Stimulated activated CD8-positive, alpha-beta memory T cell treated with anti-CD3 and anti-CD28 coated beads, Interleukin-15, amount 100 ng/mL, for 1 hour (primary cell): ENCODE measurements at regions not wholly inside any gene's neighbourhood (a gene's known extent, or its start where the extent isn't known, plus 50 kb on each side); places are given as distances from the start of the nearest gene placed in this dataset.
"Not testable (repeated sequence)": the region's sequence is repeated elsewhere in the genome, so short reads cannot be mapped to it uniquely, and the experiment has no call there.

Source experiments
- DNase-seq: peaks from one replicate; pipeline ENCODE4 v3.0.0-alpha.2; 2020; ENCODE audit warnings: low read depth

DNA sequence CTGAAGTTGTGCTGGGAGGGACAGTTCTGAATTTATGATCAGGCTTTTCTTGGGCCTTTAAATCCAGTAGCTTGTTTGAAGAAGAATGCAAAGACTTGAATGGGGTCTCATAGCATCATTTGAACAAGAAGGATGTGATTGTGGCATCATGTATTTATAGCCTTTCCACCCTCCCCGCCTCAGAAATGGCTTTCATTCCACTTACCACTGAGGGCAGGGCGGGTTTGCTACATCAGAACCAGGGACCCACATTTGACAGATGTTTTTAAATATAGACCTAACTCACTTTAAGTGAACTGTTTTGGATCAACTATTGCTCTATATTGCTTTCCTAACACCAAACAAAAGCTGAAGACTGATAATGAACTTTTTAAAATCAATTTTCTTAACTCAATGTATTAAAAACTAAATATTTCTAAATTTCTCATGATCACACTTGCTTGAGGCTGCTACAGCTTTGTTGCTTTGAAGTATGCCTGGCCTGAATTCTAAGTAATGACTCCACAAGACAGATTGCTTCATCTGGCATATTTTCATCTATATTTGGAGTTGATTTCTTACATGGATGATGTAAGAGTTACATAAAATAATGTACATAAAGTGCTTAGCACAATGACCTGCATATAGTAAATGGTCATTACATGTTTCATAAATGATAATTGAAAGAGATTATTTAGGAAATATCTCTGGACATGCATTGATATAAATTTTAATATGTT is 1552.9 kb upstream of the SLC39A10 start:
- DNase-seq: no peak

DNA sequence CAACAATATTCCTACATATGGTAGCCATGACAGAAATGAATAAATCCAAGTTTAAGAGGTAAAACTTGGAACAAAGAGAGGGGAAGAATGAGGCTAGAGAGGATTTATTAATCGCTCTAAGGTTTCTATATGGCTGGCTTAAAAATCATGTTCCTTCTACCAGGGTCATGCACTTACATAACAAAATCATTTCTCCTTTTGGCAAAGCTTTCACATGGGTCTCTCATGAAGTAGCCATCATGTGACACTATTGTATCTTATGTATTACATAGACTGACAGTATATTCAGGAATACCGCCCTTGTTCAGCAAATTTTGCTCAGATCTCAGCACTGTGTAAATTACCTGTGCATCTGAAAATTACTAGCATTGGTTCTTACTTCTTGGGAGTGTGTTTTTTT is 1554.5 kb upstream of the SLC39A10 start:
- DNase-seq: no peak

DNA sequence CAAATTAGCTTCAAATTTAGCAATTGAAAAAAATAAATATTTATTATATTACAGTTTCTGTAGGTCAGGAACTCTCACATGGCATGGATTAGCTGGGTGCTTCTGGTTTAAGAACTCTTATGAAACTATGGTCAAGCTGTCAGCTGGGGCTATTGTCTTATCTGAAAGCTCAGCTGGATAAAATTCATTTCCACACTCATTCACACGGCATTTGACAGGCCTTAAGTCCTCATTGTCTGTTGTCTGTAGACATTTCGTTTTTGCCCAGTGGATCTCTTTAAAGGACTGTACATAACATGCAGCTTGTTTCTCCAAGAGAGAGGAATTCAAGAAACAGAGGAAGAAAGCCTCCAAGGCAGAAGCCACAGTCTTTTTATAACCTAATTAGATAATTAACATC is 1556.8 kb upstream of the SLC39A10 start:
- no peak for DNase-seq

DNA sequence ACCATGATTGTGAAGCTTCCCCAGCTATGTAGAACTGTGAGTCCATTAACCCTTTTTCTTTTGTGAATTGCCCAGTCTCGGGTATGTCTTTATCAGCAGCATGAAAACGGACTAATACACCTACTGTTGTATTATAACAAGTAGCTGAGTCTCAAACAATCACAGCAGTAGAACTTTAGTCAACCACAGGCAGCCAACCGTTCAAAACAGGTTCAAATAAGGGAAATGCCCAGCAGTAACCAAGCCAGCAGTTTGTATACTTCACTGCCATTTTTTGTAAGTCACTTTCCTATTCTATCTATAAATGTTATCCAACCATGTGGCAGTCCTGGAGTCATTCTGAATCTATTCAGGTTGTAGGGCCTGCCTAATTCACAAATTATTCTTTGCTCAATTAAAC is 1560.6 kb upstream of the SLC39A10 start:
- DNase-seq: no peak

DNA sequence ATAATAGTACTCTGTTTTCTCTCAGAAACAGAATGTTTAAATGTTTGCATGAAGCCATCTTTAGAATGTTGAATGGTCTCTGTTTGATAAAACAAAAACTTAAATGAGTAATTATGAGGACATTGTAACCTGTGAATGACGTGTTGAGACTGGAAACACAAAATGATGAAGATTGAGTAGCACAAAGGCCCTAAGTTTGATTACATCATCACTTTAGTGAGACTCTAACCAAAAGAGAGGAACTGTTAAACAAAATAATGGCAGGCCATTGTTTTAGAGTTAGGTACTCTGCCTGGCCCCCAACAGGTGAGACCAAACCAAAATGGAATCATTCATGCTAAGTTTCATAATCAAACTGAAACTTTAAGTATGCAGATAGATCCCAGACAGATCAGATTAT is 1561.7 kb upstream of the SLC39A10 start:
- no peak for DNase-seq

DNA sequence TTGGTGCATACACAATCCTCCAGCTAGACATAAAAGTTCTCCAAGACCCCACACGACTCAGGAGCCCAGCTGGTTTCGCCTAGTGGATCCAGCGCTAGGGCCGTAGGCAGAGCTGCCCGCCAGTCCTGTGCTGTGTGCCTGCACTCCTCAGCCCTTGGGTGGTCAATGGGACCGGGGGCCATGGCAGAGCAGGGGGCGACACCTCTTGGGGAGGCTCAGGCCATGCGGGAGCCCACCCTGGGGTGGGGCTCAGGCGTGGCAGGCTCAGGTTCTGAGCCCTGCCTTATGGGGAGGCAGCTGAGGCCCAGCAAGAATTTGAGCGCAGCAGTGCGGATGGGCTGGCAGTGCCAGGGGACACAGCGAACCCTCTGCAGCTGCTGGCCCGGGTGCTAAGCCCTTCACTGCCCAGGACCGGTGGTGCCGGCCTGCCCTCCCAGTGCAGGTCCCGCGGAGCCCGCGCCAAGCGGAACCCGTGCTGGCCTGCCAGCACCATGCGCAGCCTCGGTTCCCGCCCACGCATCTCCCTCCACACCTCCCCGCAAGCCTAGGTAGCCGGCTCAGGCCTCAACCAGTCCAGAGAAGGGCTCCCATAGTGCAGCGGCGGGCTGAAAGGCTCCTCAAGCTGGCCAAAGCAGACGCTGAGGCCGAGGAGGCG is 1566.6 kb upstream of the SLC39A10 start:
- DNase-seq: no peak

DNA sequence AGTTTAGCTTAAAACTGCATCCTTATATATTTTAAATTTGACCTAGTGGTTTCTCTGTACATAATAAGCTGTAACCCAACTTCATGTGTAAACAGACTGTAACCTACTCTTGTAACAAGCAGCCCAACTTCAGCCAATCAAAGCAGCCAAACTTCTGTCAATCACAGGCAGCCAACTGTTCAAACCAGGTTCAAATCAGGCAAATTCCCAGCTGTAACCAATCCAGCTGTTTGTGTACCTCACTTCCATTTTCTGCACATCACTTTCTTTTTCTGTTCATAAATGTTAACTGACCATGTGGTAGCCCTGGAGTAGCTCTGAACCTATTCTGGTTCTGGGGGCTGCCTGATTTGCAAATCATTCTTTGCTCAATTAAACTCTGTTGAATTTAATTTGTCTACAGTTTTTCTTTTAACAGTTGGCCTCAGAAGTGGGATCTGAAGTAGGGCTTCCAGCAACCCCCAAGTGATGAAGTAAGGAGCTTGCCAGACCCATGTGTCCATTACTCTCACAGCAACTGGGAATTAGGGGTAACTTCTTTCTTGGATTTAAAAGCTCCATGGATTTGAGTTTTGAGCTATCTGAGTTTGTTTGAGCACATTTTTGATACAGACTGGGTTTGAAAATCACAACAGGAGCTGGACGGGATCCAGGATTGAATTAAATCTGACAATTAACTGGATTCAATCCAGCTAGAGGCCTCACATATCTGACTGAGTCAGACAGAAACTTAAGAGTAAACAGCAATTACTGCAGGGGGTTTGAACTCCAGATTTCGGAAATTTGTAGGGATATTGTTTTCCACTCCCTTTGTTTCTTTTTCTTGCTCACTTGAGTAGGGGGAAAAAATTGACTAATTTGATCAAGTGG is 1569.7 kb upstream of the SLC39A10 start:
- no peak for DNase-seq

DNA sequence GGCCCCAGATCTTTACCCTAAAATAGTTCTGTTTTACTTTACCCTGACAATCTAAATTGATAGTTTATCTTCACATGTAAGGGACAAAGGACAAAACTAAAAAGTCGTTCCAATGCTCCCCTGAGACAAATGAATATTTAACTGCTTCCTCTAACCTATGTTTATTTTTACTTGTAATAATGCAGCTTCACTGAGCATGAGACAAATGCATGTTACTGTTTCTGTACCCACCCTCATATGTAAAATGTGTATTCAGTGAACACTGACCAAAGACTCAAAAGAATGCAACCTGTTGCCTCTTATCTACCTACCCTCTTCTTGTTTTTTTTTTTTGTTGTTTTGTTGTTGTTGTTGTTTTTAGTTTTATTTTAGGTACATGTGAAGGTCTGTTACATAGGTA is 1570.9 kb upstream of the SLC39A10 start:
- DNase-seq: no peak

DNA sequence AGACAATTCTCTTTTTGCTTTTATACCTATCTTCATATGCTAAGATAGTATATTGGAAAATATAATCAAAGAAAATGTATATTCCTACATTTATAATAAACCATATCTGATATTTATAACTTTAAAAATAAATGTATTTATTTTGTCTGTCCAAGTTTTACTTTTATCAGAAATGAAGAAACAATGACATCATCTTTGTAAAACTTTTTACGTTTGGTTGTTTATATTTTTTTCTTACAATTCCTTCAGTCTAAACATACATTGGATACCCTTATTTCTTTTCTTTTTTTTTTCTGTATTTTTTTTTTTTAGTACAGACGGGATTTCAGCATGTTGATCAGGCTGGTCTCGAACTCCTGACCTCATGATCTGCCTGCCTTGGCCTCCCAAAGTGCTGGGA is 1577.0 kb upstream of the SLC39A10 start:
- DNase-seq: no peak

DNA sequence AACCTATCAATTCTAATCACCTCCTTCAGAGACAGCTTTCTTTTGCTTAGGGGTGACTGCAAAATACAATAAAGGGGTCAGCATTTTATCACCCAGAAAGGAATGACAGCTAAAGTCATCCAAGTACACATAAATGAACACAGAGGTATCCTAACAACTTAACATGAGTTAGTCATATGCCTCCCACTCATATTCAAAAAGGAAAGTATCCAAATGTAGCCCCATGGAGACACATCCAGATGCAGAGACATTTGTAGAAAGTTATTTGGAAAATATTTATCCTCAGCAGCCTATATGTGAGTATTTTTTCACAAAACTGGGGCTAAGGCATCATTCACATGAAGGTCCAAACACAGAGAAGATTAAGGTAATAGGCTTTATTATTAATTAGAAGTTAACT is 1579.7 kb upstream of the SLC39A10 start:
- DNase-seq: no peak

DNA sequence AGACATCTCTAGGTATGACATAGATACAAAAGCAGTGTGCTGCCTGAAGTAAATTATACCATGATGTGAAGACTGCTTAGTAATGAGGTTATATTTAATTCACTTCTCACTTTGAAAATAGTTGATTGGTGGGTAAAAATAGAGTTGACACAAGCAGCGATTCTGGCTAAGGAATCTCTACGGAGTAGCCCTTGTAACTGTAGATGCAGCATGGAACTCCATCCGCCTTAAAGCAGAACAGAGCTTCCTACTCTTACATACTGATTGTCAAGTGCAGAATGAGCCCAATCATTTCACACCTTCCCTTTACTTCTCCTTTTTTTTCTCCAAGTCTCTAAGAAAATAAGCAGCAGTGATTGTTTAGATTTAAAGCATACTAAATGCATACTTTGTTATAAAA is 1594.6 kb upstream of the SLC39A10 start:
- DNase-seq: no peak

DNA sequence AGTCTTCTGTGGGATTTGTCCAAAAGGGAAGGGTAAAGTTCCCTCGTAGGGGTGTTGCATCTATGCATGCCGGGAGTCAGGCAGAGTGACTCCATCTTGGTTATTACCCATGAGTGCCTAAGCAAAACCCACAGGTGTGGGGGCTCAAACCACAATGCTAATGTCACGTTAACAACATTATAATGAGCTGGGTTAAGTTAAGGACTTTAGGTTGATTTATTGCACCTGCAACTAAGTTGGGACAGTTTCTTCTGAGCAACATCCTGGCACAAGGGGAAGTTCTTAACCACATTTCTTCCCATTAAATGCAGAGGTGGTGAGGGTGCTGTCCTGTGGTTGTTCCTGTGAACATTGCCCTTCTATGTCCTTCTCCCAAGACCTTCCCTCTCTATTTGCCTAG is 1596.8 kb upstream of the SLC39A10 start:
- DNase-seq: no peak

DNA sequence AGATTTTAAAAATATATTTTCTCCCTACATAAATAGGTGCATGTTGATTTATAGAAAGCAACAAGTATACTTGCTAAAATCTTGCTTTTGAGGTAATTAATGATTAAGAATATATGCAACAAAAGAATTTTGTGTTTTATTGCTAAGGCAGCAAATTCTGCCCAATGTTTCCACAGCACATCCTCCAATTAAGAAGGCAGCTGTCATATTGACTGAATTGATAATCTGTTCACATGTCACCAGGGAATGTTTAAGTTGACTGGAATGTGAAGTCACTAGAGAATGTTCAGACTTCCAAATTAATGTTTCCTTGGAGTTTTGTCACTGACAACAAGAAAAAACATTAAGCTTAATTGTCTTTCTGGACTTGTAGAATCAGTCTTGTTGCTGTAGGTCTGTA is 1602.7 kb upstream of the SLC39A10 start:
- no peak for DNase-seq

DNA sequence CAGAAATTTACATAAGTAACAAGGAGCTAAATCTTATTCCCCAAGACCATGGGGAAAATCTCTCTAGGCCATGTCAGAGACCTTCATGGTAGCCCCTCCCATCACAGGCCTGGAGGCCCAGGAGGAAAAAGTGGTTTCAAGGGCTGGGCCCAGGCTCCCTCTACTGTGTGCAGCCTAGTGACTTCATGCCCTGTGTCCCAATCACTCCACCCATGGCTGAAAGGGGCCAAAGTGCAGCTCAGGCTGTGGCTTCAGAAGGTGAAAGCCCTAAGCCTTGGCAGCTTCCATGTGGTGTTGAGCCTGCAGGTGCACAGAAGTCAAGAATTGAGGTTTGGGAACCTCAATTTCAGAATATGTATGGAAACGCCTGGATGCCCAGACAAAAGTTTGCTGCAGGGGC is 1612.7 kb upstream of the SLC39A10 start:
- DNase-seq: no peak

DNA sequence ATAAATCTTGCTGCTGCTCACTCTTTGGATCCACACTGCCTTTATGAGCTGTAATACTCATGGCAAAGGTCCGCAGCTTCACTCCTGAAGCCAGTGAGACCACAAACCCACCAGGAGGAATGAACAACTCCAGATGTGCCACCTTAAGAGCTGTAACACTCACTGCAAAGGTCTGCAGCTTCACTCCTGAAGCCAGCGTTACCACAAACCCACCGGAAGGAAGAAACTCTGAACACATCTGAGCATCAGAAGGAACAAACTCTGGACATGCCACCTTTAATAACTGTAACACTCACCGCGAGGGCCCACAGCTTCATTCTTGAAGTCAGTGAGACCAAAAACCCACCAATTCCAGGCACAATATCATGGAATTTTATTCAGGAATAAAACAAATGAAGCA is 1635.9 kb upstream of the SLC39A10 start:
- not testable (repeated sequence) for DNase-seq

DNA sequence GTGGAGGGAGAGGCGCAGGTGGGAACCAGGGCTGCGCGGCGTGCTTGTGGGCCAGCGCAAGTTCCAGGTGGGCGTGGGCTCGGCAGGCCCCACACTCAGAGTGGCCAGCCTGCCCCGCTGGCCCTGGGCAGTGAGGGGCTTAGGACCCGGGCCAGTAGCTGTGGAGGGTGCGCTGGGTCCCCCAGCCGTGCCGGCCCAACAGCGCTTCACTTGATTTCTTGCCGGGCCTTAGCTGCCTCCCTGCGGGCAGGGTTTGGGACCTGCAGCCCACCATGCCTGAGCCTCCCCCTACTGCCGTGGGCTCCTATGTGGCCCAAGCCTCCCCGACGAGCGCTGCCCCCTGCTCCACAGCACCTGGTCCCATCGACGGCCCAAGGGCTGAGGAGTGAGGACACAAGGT is 1636.9 kb upstream of the SLC39A10 start:
- DNase-seq: no peak

DNA sequence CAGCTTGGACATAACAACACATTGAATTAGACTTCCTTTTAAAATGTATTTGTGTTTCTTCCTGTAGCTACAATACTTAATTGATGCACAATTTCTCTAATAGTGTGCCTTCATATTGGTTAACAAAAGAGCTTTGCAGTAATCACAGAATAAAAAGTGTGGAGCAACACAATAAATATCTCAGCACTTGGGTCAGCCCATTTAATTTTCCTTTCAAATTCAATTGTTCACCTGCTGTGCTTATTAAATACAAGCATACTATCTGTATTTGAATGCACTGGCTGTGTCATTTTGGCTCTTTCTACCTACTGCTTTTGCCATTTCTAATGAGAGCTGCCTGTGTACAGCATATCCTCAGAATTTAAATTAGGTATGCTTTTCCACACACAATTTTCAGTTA is 1641.3 kb upstream of the SLC39A10 start:
- no peak for DNase-seq

DNA sequence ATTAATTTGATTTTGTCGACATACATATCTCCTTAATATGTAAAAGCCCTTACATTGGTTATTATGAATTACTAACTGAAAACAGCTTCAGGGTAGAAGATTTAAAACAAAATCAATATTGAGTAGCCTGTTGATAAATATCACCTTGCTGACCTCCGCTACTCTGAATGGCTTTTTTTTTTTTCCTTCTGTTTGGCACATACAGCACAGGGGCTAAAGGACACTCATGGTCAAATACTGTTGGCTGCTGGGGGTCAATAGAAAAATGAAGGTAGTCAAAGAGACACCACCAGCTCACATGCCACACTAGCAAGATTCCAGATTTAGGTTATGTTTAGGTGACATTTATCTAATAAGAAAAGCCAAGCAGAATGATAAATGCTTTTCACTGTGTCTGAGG is 1642.4 kb upstream of the SLC39A10 start:
- no peak for DNase-seq

DNA sequence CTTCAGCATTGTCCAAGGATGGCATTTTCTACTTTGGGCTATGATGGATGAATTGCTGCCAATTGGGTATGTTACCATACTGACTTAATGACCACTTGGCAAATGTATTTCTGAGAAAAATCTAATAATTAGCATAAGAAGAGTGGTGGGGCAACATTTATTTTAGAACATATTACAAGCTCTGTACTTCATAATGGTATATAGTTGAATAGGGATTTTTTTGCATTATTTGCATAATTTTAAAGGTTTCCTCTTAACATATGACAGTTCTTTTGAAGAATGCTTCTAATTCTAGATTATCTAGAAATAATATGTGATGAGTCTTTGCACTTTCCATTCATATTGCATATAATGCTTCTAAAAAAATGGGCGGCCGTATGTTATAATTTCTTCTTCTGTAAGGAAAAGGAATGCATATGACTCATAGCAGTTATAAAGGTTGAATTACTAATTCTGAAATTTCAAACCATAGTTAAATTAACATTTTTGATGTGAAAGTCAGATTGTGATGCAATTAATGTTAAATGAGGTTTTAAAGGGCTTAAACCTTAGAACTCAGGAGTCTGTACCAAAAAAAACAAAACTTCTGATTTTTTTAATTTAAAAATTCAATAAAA is 1652.3 kb upstream of the SLC39A10 start:
- no peak for DNase-seq

DNA sequence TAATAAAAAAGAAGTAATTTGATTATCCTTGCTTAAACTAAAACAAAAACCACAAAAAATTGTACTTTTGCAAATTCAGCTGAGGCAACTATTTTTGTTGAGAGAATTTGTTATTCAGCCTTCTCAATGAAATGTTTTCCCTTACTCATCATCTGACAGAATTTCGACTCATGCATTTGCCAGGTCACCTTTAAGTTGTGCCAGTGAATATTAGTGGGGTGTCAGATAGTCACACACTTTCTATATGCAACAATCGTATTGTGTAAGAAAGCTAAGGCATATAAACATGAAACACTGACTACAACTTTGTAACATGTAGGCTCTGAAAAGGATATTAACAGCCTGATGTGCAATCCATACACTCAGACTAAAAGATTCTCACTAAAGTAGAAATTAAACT is 1653.1 kb upstream of the SLC39A10 start:
- DNase-seq: no peak

DNA sequence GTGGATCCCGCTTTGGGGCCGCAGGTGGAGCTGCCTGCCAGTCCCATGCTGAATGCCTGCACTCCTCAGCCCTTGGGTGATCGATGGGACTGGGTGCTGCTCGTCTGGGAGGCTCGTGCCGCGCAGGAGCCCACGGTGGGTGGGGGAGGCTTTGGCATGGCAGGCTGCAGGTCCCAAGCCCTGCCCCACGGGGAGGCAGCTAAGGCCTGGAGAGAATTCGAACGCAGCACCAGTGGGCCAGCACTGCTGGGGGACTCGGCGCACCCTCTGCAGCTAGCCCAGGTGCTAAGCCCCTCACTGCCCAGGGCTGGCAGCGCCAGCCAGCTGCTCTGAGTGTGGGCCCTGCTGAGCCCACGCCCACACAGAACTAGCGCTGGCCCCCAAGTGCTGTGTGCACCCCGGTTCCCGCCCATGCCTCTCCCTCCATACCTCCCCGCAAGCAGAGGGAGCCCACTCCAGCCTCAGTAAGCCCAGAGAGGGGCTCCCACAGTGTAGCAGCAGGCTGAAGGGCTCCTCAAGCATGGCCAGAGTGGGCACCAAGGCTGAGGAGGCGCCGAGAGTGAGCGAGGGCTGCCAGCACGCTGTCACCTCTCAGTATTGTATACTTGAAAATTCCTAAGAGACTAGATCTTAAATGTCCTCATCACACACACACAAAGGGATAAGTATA is 1654.2 kb upstream of the SLC39A10 start:
- DNase-seq: no peak

DNA sequence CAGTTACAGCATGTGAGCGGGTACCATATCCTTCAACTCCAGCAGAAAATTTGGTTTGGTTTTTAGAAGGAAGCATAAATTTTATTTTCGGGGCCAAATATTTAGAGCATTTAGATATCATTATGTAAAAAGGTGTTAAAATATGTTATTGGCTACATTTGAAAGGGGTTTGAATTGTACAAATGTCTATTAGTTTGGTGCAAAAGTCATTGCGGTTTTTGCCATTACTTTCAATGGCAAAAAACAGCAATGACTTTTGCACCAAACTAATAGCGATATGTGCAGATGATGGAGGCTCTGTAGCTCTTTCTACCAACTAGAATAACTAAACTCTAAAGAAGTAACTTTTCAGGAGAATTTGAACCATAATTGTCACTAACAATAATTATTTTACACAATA is 1666.2 kb upstream of the SLC39A10 start:
- DNase-seq: no peak
